ENCODE measurements at regions not wholly inside any gene's neighbourhood (a gene's known extent, or its start where the extent isn't known, plus 50 kb on each side); places are given as distances from the start of the nearest gene placed in this dataset.

GRCh38 chr18:39805218-39805617 is 2149.8 kb upstream of the PIK3C3 start:
- Histone ChIP-seq H3K4me1 (ENCODE audit: control insufficient read depth, insufficient read depth, low read length) (no peaks in the 10 kb centered on the region), H3K79me2 (ENCODE audit: control insufficient read depth, insufficient read depth, low read length) (no peaks in the 10 kb centered on the region), H3K4me2 (ENCODE audit: control insufficient read depth, insufficient read depth) (no peak overlapping the region), H3K4me3 (no peak overlapping the region), H3K36me3 (ENCODE audit: control insufficient read depth in 2 of 2, insufficient read depth in 2 of 2, low read length in 1 of 2) (no peaks in the 10 kb centered on the region), H3K27ac (ENCODE audit: control insufficient read depth, insufficient read depth) (no peak overlapping the region), H4K20me1 (ENCODE audit: control insufficient read depth, insufficient read depth) (no peaks in the 10 kb centered on the region), H3K27me3 (replicated peaks in 1 of 2; ENCODE audit: control insufficient read depth in 2 of 2, insufficient read depth in 2 of 2, low read length in 1 of 2) (no peaks in the 10 kb centered on the region), H2AFZ (ENCODE audit: control insufficient read depth, low read depth, low read length) (no peak overlapping the region), H3K9me3 (replicated peaks; ENCODE audit: control insufficient read depth, insufficient read depth, low read length) (peaks cover 11% of the 10 kb centered on the region), H3K9ac (ENCODE audit: control insufficient read depth, insufficient read depth, low read length) (no peak overlapping the region)
- CTCF ChIA-PET: no interaction called here
- BruUV-seq (replicated peaks): no TSS peak
- TF ChIP-seq, protein P1, sequence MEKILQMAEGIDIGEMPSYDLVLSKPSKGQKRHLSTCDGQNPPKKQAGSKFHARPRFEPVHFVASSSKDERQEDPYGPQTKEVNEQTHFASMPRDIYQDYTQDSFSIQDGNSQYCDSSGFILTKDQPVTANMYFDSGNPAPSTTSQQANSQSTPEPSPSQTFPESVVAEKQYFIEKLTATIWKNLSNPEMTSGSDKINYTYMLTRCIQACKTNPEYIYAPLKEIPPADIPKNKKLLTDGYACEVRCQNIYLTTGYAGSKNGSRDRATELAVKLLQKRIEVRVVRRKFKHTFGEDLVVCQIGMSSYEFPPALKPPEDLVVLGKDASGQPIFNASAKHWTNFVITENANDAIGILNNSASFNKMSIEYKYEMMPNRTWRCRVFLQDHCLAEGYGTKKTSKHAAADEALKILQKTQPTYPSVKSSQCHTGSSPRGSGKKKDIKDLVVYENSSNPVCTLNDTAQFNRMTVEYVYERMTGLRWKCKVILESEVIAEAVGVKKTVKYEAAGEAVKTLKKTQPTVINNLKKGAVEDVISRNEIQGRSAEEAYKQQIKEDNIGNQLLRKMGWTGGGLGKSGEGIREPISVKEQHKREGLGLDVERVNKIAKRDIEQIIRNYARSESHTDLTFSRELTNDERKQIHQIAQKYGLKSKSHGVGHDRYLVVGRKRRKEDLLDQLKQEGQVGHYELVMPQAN (conservative IDR thresholded peaks at IDR 0.05): no peak
- TF ChIP-seq ATF7 (IDR thresholded peaks at IDR 0.05; ENCODE audit: low read depth) (no peak), MYB (IDR thresholded peaks at IDR 0.05; ENCODE audit: borderline replicate concordance, low read depth, low read length) (no peak), TCF3 (IDR thresholded peaks at IDR 0.05; ENCODE audit: borderline replicate concordance, insufficient read depth, low read depth, low read length) (no peak), HDAC2 (IDR thresholded peaks at IDR 0.05) (no peak), SMAD1 (IDR thresholded peaks at IDR 0.05; ENCODE audit: low read depth, partially characterized antibody) (no peak), IRF3 (IDR thresholded peaks at IDR 0.05) (no peak), HSF1 (IDR thresholded peaks at IDR 0.05; ENCODE audit: low read depth, low read length) (no peak), NFIC (IDR thresholded peaks at IDR 0.05; ENCODE audit: low read depth, low read length) (no peak), SIX5 (IDR thresholded peaks at IDR 0.05; ENCODE audit: low read depth, low read length, severe bottlenecking) (no peak), MTA3 (IDR thresholded peaks at IDR 0.05; ENCODE audit: borderline replicate concordance, low read length) (no peak), PAX8 (IDR thresholded peaks at IDR 0.05) (no peak), EED (IDR thresholded peaks at IDR 0.05; ENCODE audit: low read depth) (no peak)
- TF ChIP-seq, protein P2, sequence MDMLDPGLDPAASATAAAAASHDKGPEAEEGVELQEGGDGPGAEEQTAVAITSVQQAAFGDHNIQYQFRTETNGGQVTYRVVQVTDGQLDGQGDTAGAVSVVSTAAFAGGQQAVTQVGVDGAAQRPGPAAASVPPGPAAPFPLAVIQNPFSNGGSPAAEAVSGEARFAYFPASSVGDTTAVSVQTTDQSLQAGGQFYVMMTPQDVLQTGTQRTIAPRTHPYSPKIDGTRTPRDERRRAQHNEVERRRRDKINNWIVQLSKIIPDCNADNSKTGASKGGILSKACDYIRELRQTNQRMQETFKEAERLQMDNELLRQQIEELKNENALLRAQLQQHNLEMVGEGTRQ (IDR thresholded peaks at IDR 0.05; ENCODE audit: borderline replicate concordance, low read depth, low read length): no peak
- TF ChIP-seq, protein P3, sequence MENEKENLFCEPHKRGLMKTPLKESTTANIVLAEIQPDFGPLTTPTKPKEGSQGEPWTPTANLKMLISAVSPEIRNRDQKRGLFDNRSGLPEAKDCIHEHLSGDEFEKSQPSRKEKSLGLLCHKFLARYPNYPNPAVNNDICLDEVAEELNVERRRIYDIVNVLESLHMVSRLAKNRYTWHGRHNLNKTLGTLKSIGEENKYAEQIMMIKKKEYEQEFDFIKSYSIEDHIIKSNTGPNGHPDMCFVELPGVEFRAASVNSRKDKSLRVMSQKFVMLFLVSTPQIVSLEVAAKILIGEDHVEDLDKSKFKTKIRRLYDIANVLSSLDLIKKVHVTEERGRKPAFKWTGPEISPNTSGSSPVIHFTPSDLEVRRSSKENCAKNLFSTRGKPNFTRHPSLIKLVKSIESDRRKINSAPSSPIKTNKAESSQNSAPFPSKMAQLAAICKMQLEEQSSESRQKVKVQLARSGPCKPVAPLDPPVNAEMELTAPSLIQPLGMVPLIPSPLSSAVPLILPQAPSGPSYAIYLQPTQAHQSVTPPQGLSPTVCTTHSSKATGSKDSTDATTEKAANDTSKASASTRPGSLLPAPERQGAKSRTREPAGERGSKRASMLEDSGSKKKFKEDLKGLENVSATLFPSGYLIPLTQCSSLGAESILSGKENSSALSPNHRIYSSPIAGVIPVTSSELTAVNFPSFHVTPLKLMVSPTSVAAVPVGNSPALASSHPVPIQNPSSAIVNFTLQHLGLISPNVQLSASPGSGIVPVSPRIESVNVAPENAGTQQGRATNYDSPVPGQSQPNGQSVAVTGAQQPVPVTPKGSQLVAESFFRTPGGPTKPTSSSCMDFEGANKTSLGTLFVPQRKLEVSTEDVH (IDR thresholded peaks at IDR 0.05; ENCODE audit: low read depth, partially characterized antibody): no peak
- SMC1A ChIA-PET (ENCODE audit: uncharacterized antibody, unreplicated experiment): no interaction called here
- 0% methylated on average over 1 of the region's 1 CpG for WGBS (ENCODE audit: insufficient coverage, insufficient replicate concordance, low lambda C conversion rate, missing lambda C conversion rate)
- RAD21 ChIA-PET (ENCODE audit: unreplicated experiment): no interaction called here
- DNase-seq (ENCODE audit: low read depth, low spot score): no peak
- in situ Hi-C loops (cut with MboI) (no loop called here), intact Hi-C loops (cut with micrococcal nuclease; ENCODE audit: unreplicated experiment) (no loop called here)
- FAIRE-seq: no peak
- POLR2A ChIA-PET: no interaction called here
- no peak for ATAC-seq

Data from GM12878 (cell line).